HEK293 (cell line): ENCODE measurements at regions not wholly inside any gene's neighbourhood (a gene's known extent, or its start where the extent isn't known, plus 50 kb on each side); places are given as distances from the start of the nearest gene placed in this dataset.

Experiments used
- CTCF ChIA-PET: fragments of 350-600 bp; formaldehyde crosslinking; extraction: SDS; loops from one replicate; lab custom pipeline; 2021; ENCODE audit warnings: antibody characterized with exemption; lab: Yijun Ruan, JAX
- POLR2A ChIA-PET: fragments of 300-600 bp; formaldehyde crosslinking; extraction: SDS; loops from one replicate; lab custom pipeline; 2020; ENCODE audit warnings: antibody characterized with exemption, inconsistent platforms; lab: Yijun Ruan, JAX
- H3K27ac ChIP-seq: fragments of 200-500 bp; sonication (Bioruptor generic); 2 replicates; pipeline ENCODE4 v1.5.1; 2014; ENCODE audit warnings: low read depth, low read length, control low read depth, inconsistent platforms; ENCODE audit errors: extremely low read depth
- H3K36me3 ChIP-seq, 2 experiments: fragments of 200-500 bp in 1 of 2; sonication (Bioruptor generic) in 1 of 2; 1 replicate in 1 of 2; 2 replicates in 1 of 2; pipeline ENCODE4 v1.5.1; 2014 to 2017; ENCODE audit warnings: inconsistent platforms in 2 of 2, low read length in 2 of 2; ENCODE audit not compliant: control insufficient read depth in 2 of 2, insufficient read depth in 1 of 2
- H3K4me1 ChIP-seq: fragments of 200-500 bp; sonication (Bioruptor generic); 2 replicates; pipeline ENCODE4 v1.5.1; 2014; ENCODE audit warnings: mild to moderate bottlenecking, low read length, inconsistent platforms; ENCODE audit not compliant: control insufficient read depth, insufficient read depth
- H3K4me3 ChIP-seq: 2 replicates; pipeline ENCODE4 v1.5.1; 2011; ENCODE audit warnings: low read depth, mild to moderate bottlenecking, control low read depth, low read length, moderate library complexity
- H3K9me3 ChIP-seq: fragments of 200-500 bp; sonication (Bioruptor generic); 2 replicates; pipeline ENCODE4 v1.5.1; 2014; ENCODE audit warnings: low read depth, low read length, inconsistent platforms; ENCODE audit not compliant: control insufficient read depth, insufficient read depth
- BCL11B ChIP-seq: fragments of 450-650 bp; formaldehyde crosslinking; IDR thresholded peaks from 2 replicates; pipeline ENCODE4 v1.5.1; 2016; ENCODE audit warnings: low read depth, missing biosample characterization, missing genetic modification characterization
- HOXA7 ChIP-seq: sonication (generic); formaldehyde crosslinking; IDR thresholded peaks from 2 replicates; pipeline ENCODE4 v1.8.1; 2022; ENCODE audit warnings: missing genetic modification reagents, borderline replicate concordance
- REST ChIP-seq: fragments of 450-650 bp; formaldehyde crosslinking; IDR thresholded peaks from 2 replicates; pipeline ENCODE4 v1.5.1; 2016; ENCODE audit warnings: missing biosample characterization, missing genetic modification characterization
- SETDB1 ChIP-seq: IDR thresholded peaks from one replicate; pipeline ENCODE4 v1.6.1; 2017; ENCODE audit warnings: mild to moderate bottlenecking, low read length, moderate library complexity, mixed read lengths; ENCODE audit not compliant: insufficient read length
- SP3 ChIP-seq: fragments of 450-650 bp; formaldehyde crosslinking; IDR thresholded peaks from 2 replicates; pipeline ENCODE4 v1.5.1; 2016; ENCODE audit warnings: missing biosample characterization, missing genetic modification characterization
- TCF7L2 ChIP-seq: IDR thresholded peaks from 2 replicates; pipeline ENCODE4 v1.6.1; 2011; ENCODE audit warnings: low read depth, mild to moderate bottlenecking, inconsistent platforms, low read length, moderate library complexity, borderline replicate concordance
- TRIM28 ChIP-seq: IDR thresholded peaks from 2 replicates; pipeline ENCODE4 v1.6.1; 2011; ENCODE audit warnings: low read length, control low read depth, borderline replicate concordance
- ZBTB1 ChIP-seq: fragments of 450-650 bp; formaldehyde crosslinking; IDR thresholded peaks from 2 replicates; pipeline ENCODE4 v1.5.1; 2016; ENCODE audit warnings: missing biosample characterization, missing genetic modification characterization
- ZBTB6 ChIP-seq: fragments of 450-650 bp; formaldehyde crosslinking; IDR thresholded peaks from 2 replicates; pipeline ENCODE4 v1.5.1; 2017; ENCODE audit warnings: missing biosample characterization, missing genetic modification characterization
- ZEB2 ChIP-seq: fragments of 450-650 bp; formaldehyde crosslinking; IDR thresholded peaks from 2 replicates; pipeline ENCODE4 v1.5.1; 2016; ENCODE audit warnings: missing biosample characterization, missing genetic modification characterization
- ZFP41 ChIP-seq: fragments of 450-650 bp; formaldehyde crosslinking; IDR thresholded peaks from 2 replicates; pipeline ENCODE4 v1.5.1; 2016; ENCODE audit warnings: missing biosample characterization, missing genetic modification characterization, borderline replicate concordance
- ZIC2 ChIP-seq: fragments of 450-650 bp; formaldehyde crosslinking; IDR thresholded peaks from 2 replicates; pipeline ENCODE4 v1.5.1; 2016; ENCODE audit warnings: missing biosample characterization, missing genetic modification characterization
- ZNF140 ChIP-seq: fragments of 450-650 bp; formaldehyde crosslinking; IDR thresholded peaks from 2 replicates; pipeline ENCODE4 v1.5.1; 2016; ENCODE audit warnings: missing biosample characterization, missing genetic modification characterization
- ZNF274 ChIP-seq, 2 experiments: fragments of 200-500 bp in 1 of 2; fragments of 450-650 bp in 1 of 2; sonication (Bioruptor generic) in 1 of 2; formaldehyde crosslinking in 1 of 2; IDR thresholded peaks; 2 replicates each; pipeline versions ENCODE4 v1.5.1 to v1.6.1; 2014 to 2016; ENCODE audit warnings: borderline replicate concordance in 1 of 2, inconsistent platforms in 1 of 2, low read length in 1 of 2, missing biosample characterization in 1 of 2, missing genetic modification characterization in 1 of 2
- ZNF341 ChIP-seq: fragments of 450-650 bp; formaldehyde crosslinking; IDR thresholded peaks from 2 replicates; pipeline ENCODE4; 2016; ENCODE audit warnings: low read depth, missing biosample characterization, missing genetic modification characterization
- ZNF354C ChIP-seq: fragments of 450-650 bp; formaldehyde crosslinking; IDR thresholded peaks from 2 replicates; pipeline ENCODE4 v1.5.1; 2016; ENCODE audit warnings: missing biosample characterization, missing genetic modification characterization, low read depth, borderline replicate concordance
- ZNF48 ChIP-seq: fragments of 450-650 bp; formaldehyde crosslinking; IDR thresholded peaks from 2 replicates; pipeline ENCODE4 v1.5.1; 2016; ENCODE audit warnings: missing biosample characterization, missing genetic modification characterization
- ZNF585B ChIP-seq: fragments of 450-650 bp; formaldehyde crosslinking; IDR thresholded peaks from 2 replicates; pipeline ENCODE4 v1.5.1; 2016; ENCODE audit warnings: missing biosample characterization, missing genetic modification characterization
- ZNF658 ChIP-seq: fragments of 450-650 bp; formaldehyde crosslinking; IDR thresholded peaks from 2 replicates; pipeline ENCODE4; 2016; ENCODE audit warnings: missing biosample characterization, missing genetic modification characterization
- ZNF768 ChIP-seq: fragments of 450-650 bp; formaldehyde crosslinking; IDR thresholded peaks from 2 replicates; pipeline ENCODE4 v1.5.1; 2018; ENCODE audit warnings: missing biosample characterization, mild to moderate bottlenecking, missing genetic modification characterization
- ZNF776 ChIP-seq: fragments of 450-650 bp; formaldehyde crosslinking; IDR thresholded peaks from 2 replicates; pipeline ENCODE4 v1.5.0; 2017; ENCODE audit warnings: missing biosample characterization, missing genetic modification characterization, borderline replicate concordance
- ZNF792 ChIP-seq: fragments of 450-650 bp; formaldehyde crosslinking; IDR thresholded peaks from 2 replicates; pipeline ENCODE4 v1.5.1; 2016; ENCODE audit warnings: missing biosample characterization, missing genetic modification characterization
- TF ChIP-seq, protein P1 (sequence below): fragments of 450-650 bp; formaldehyde crosslinking; IDR thresholded peaks from 2 replicates; pipeline ENCODE4 v1.5.1; 2016; ENCODE audit warnings: missing biosample characterization, missing genetic modification characterization, low read depth

DNA sequence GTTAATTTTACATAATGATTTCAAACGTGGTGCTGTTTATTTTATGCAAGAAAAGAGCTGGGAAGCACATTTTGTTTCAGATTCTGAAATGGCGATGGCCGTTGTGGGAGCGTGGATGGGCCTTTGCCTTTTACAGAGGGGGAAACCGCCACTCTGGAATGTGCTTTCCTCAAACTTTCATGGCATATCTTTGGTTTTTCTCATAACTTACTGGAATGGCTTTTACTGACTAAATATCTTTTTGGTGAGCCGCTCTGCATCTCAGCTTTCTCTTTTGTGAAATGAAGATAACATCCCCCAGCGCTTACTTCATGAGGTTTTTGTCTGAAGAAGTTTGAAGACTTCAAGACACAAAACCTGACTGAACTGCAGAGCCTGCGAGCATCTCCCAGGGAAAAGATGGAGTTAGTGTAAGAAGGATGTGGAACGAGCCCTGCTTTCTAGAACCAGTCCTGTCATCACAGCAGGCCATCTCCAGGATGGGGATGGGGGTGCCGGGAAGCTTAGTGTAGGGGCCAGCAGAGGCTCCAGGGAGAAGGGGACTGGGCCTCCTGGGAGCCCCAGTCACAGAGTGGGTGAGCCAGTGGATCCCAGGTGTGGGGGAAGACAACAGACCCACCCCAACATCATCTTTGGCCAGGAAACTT, 61.8 kb upstream of the TIAM2 start (continued):
- no peak for TF ChIP-seq ZFP41 (tag by site-specific recombination)
- TF ChIP-seq, protein P1, sequence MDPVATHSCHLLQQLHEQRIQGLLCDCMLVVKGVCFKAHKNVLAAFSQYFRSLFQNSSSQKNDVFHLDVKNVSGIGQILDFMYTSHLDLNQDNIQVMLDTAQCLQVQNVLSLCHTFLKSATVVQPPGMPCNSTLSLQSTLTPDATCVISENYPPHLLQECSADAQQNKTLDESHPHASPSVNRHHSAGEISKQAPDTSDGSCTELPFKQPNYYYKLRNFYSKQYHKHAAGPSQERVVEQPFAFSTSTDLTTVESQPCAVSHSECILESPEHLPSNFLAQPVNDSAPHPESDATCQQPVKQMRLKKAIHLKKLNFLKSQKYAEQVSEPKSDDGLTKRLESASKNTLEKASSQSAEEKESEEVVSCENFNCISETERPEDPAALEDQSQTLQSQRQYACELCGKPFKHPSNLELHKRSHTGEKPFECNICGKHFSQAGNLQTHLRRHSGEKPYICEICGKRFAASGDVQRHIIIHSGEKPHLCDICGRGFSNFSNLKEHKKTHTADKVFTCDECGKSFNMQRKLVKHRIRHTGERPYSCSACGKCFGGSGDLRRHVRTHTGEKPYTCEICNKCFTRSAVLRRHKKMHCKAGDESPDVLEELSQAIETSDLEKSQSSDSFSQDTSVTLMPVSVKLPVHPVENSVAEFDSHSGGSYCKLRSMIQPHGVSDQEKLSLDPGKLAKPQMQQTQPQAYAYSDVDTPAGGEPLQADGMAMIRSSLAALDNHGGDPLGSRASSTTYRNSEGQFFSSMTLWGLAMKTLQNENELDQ (tag by site-specific recombination), result no peak
- no peak for TF ChIP-seq ZNF792 (tag by site-specific recombination)
- TF ChIP-seq ZNF658, result no peak
- no peak for TF ChIP-seq ZNF585B (tag by site-specific recombination)

GRCh38 chr6:154937306-154938220, 57.6 kb upstream of the TIAM2 start:
- H3K9me3 ChIP-seq, result no peaks in the 10 kb centered on the region
- ChIA-PET CTCF (interaction anchor here (0.5 to 0.7 kb wide), 4 partner anchors 19 to 589 kb away, joined by 3 to 4 read pairs (median 4); no protein-coding TSS in a partner anchor), POLR2A (no interaction called here)
- peaks cover 3% of the 10 kb centered on the region; the same call in 1 of the 2 replicates for H3K4me1 ChIP-seq
- no peak overlapping the region for H3K27ac ChIP-seq
- H3K4me3 ChIP-seq, result no peak overlapping the region
- H3K36me3 ChIP-seq, result no peaks in the 10 kb centered on the region
- TF ChIP-seq ZNF658, result no peak
- no peak for TF ChIP-seq BCL11B (tag by site-specific recombination)
- TF ChIP-seq SETDB1, result no peak
- TF ChIP-seq SP3 (tag by site-specific recombination), result no peak
- TF ChIP-seq ZNF776 (tag by site-specific recombination), result no peak
- no peak for TF ChIP-seq HOXA7 (CRISPR knock-in tag)
- no peak for TF ChIP-seq ZNF341 (tag by site-specific recombination)
- no peak for TF ChIP-seq TRIM28
- no peak for TF ChIP-seq ZNF585B (tag by site-specific recombination)
- no peak for TF ChIP-seq ZNF768 (tag by site-specific recombination)

- 0 out of 2 replicates have a peak, but pooled peaks cover 2% of the 10 kb centered on the region for H3K4me1 ChIP-seq
- no peak overlapping the region for H3K4me3 ChIP-seq
- H3K36me3 ChIP-seq, result no peaks in the 10 kb centered on the region
- POLR2A ChIA-PET, result no interaction called here
- H3K27ac ChIP-seq, result no peak overlapping the region
- no peaks in the 10 kb centered on the region for H3K9me3 ChIP-seq
- no peak for TF ChIP-seq ZBTB1 (tag by site-specific recombination)
- TF ChIP-seq ZBTB6 (tag by site-specific recombination), result no peak
- no peak for TF ChIP-seq ZNF658
- no peak for TF ChIP-seq REST (tag by site-specific recombination)
- no peak for TF ChIP-seq ZIC2 (tag by site-specific recombination)
- no peak for TF ChIP-seq ZNF341 (tag by site-specific recombination)
- TF ChIP-seq ZNF354C (tag by site-specific recombination), result no peak
- TF ChIP-seq ZEB2 (tag by site-specific recombination), result no peak
- no peak for TF ChIP-seq ZNF48 (tag by site-specific recombination)
- TF ChIP-seq TCF7L2, result no peak
- no peak for TF ChIP-seq ZNF274 (IDR thresholded peaks at IDR 0.05; ENCODE audit: low read length)
- TF ChIP-seq ZNF274 (tag by site-specific recombination; IDR thresholded peaks at IDR 0.05; ENCODE audit: borderline replicate concordance), result no peak
- TF ChIP-seq ZNF140, result no peak
- TF ChIP-seq, all 188 proteins: peak for 0
- CTCF ChIA-PET, result interaction anchor here (0.6 to 0.7 kb wide), 3 partner anchors 220 to 589 kb away, joined by 3 to 5 read pairs (median 3); no protein-coding TSS in a partner anchor
These were observed 56.9 kb upstream of the TIAM2 start for GRCh38 chr6:154938221-154938580.
